ENCODE measurements at regions not wholly inside any gene's neighbourhood (a gene's known extent, or its start where the extent isn't known, plus 50 kb on each side); places are given as distances from the start of the nearest gene placed in this dataset.

DNA sequence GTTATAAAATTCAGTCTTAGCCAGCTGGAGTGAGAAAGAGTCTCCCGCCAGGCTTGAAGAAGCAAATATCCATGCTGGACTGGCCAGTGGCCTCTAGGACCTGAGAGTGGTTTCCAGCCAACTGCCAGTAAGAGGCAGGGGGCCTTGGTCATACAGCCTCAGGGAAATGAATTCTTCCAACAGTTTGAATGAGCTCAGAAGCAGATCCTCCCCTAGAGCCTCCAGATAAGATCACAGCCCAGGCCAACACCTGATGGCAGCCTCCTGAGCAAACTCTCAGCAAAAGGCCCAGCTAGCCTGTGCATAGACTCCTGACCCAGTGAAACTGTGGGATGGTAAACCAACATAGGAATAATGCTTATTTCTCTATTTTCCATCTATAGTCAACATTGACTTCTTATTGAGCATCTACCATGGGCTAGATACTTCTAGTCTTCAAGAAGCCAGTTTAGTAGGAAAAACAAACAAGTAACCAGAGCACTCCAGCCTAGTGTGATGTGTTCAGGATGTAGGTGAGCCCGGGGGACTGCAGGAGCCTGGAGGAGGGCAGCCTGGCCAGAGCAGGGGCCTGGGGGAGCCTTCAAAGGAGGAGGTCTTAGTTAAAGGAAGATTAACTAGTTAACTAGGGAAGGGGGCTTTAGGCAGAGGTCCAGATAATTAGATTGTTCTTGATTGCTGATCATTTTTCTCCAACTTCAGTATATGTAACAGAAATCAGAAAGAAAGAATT, 115.4 kb upstream of the ADO start:
- Mint-ChIP-seq H3K4me3 (no peak overlapping the region), H3K27me3 (ENCODE audit: low read depth) (no peaks in the 10 kb centered on the region), H3K36me3 (ENCODE audit: insufficient read depth in 1 of 3, low read depth in 3 of 3) (peaks cover 2 to 11% (median 2%) of the 10 kb centered on the region in 3 experiments; a peak in 5 of 7 replicates), H3K4me1 (peaks cover 39 to 47% of the 10 kb centered on the region in 2 experiments), H3K9me3 (peaks cover 10 to 11% of the 10 kb centered on the region in 2 experiments; a peak in 4 of 5 replicates), H3K27ac (no peak overlapping the region)
- H4K8ac ChIP-seq (replicated peaks; ENCODE audit: insufficient read length, low read depth, low read length) = no peak overlapping the region
- H2BK20ac ChIP-seq (ENCODE audit: low read depth, low read length, poor library complexity, severe bottlenecking) = no peak overlapping the region
- no peak overlapping the region for H2BK12ac ChIP-seq (ENCODE audit: insufficient read length, low read depth, low read length)
- H3K9ac ChIP-seq (ENCODE audit: extremely low read depth, insufficient read length, low read length) = no peak overlapping the region
- H2BK120ac ChIP-seq (ENCODE audit: low read depth, low read length, poor library complexity, severe bottlenecking) = no peak overlapping the region
- no peak overlapping the region for H2BK5ac ChIP-seq (ENCODE audit: insufficient read length, low read length)
- no peak overlapping the region for H4K91ac ChIP-seq (ENCODE audit: insufficient read length, low read depth, low read length)
- H3K23me2 ChIP-seq (ENCODE audit: insufficient read length, low read depth, low read length, poor library complexity, severe bottlenecking) = no peaks in the 10 kb centered on the region
- no peak overlapping the region for H3K18ac ChIP-seq (ENCODE audit: insufficient read length, low read depth, low read length)
- H3K56ac ChIP-seq (ENCODE audit: insufficient read length, low read depth, low read length) = no peak overlapping the region
- H3T11ph ChIP-seq (ENCODE audit: low read length) = no peak overlapping the region
- no peaks in the 10 kb centered on the region for H4K20me1 ChIP-seq (ENCODE audit: control insufficient read depth, insufficient read depth, insufficient read length)
- H3K27me3 ChIP-seq (ENCODE audit: insufficient read depth, low read length) = no peaks in the 10 kb centered on the region
- WGBS (ENCODE audit: extremely low coverage, insufficient read length, low lambda C conversion rate) = no CpG with 5 or more reads among the region's 2 CpGs
- DNase-seq = no peak
- H3K14ac ChIP-seq (ENCODE audit: insufficient read depth, low read length) = no peak overlapping the region
- H3K79me2 ChIP-seq (ENCODE audit: insufficient read depth, low read length) = no peaks in the 10 kb centered on the region
- TF ChIP-seq, protein P1, sequence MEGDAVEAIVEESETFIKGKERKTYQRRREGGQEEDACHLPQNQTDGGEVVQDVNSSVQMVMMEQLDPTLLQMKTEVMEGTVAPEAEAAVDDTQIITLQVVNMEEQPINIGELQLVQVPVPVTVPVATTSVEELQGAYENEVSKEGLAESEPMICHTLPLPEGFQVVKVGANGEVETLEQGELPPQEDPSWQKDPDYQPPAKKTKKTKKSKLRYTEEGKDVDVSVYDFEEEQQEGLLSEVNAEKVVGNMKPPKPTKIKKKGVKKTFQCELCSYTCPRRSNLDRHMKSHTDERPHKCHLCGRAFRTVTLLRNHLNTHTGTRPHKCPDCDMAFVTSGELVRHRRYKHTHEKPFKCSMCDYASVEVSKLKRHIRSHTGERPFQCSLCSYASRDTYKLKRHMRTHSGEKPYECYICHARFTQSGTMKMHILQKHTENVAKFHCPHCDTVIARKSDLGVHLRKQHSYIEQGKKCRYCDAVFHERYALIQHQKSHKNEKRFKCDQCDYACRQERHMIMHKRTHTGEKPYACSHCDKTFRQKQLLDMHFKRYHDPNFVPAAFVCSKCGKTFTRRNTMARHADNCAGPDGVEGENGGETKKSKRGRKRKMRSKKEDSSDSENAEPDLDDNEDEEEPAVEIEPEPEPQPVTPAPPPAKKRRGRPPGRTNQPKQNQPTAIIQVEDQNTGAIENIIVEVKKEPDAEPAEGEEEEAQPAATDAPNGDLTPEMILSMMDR (conservative IDR thresholded peaks at IDR 0.05) = no peak
- H2AK5ac ChIP-seq (ENCODE audit: insufficient read length, low read length) = no peak overlapping the region
- H2AFZ ChIP-seq (ENCODE audit: low read length) = no peak overlapping the region
- no peaks in the 10 kb centered on the region for H3K9me3 ChIP-seq (ENCODE audit: control insufficient read depth, low read depth, low read length)
- H3K79me1 ChIP-seq (ENCODE audit: insufficient read depth, low read depth, low read length, poor library complexity, severe bottlenecking) = no peaks in the 10 kb centered on the region
- H3K4me2 ChIP-seq (ENCODE audit: insufficient read depth, insufficient read length, low read length) = no peak overlapping the region
- no peak overlapping the region for H3K27ac ChIP-seq (ENCODE audit: insufficient read length, low read depth, low read length)
- no peak overlapping the region for H3K4ac ChIP-seq (ENCODE audit: low read depth, low read length)
- H3K4me1 ChIP-seq (ENCODE audit: insufficient read depth, low read length) = peaks cover 5% of the 10 kb centered on the region; the same call in 1 of the 2 replicates
- H2BK15ac ChIP-seq (ENCODE audit: low read depth, low read length) = no peak overlapping the region
- H3K23ac ChIP-seq (ENCODE audit: insufficient read length, low read depth, low read length) = no peak overlapping the region
- no peak overlapping the region for H4K5ac ChIP-seq (ENCODE audit: insufficient read length, low read depth, low read length)

Measured in H9 (cell line).